Fibroblast of pulmonary artery (primary cell): ENCODE measurements at regions not wholly inside any gene's neighbourhood (a gene's known extent, or its start where the extent isn't known, plus 50 kb on each side); places are given as distances from the start of the nearest gene placed in this dataset.
"Not testable (repeated sequence)": the region's sequence is repeated elsewhere in the genome, so short reads cannot be mapped to it uniquely, and the experiment has no call there.

ENCODE experiments used
- DNase-seq: peaks from one replicate; pipeline ENCODE4 v3.0.0-alpha.2; 2010; ENCODE audit warnings: low read depth
- H3K4me3 ChIP-seq: replicated peaks from 2 replicates; pipeline ENCODE4 v1.5.1; 2011; ENCODE audit warnings: low read depth, mild to moderate bottlenecking, control low read depth, low read length, moderate library complexity
- CTCF ChIP-seq: IDR thresholded peaks from 2 replicates; pipeline ENCODE4 v1.5.1; 2011; ENCODE audit warnings: mild to moderate bottlenecking, control low read depth, low read length, inconsistent platforms; ENCODE audit errors: missing control alignments

DNA sequence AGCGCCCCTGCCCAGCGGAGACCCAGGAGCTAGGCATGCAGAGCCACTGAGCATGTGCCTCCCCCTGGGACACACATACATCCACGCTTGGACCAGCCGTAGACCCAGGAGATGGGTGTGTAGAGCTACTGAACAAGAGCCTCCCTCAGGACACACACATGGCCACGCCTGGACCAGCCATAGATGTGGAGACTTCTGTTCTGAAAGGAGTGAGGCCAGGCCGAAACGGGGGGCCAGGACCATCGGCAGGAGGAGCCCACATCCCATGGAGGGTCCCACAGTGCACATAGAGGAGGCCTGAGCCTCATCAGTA is 340.4 kb downstream of the TCERG1L start:
- no peak overlapping the region for H3K4me3 ChIP-seq
- TF ChIP-seq CTCF = no peak
- no peak for DNase-seq

DNA sequence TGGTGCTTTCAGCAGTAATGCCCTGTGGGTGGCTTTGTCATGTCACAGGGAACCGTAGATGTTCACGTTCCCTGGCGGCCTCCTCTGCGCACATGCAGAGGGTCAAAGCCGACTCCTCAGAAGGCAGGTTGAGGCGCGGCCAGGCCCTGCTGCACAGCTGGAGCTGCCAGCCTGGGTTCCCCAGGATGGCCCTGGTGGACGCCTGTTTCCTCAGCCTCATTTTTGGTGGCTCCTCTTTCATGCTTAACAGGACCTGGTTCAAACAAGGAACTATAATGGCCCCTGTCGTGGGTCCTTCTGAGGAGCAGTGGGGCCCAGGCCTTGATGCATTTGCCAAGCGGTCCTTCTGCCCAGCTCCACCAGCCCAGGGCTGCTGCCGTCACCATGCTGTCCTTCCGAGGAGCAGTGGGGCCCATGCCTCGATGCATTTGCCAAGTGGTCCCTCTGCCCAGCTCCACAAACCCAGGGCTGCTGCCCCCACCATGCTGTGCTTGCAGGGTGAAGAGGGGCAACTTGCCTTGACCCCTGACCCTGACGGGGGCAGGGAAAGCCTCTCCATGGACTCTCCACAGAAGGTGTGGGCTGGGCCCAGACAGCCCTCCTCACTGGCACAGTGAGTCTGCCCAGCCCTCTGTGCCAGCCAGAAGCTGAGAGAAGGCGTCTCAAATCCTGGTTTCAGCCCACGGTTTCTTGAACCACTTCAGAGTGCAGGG is 338.2 kb downstream of the TCERG1L start:
- TF ChIP-seq CTCF = no peak
- DNase-seq = no peak
- H3K4me3 ChIP-seq = no peak overlapping the region

DNA sequence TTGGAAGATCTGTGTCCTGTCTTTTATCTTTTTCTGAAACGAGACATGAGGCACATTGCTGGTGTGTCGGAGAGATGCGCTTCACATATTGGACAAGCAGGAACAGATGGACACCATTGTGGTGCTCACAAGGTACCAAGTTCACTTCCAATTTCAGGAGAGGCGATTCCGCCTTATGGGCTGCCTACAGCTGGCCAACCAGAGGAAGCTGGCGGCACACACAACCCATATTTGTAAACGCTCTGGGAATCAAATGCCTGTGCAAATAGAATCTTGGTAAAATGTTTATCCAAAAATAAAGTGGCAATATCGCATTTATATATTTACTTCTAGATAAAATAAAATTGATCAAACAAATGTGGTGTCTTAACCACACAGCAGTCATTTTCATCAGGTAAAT is 337.4 kb downstream of the TCERG1L start:
- H3K4me3 ChIP-seq = no peak overlapping the region
- no peak for DNase-seq
- TF ChIP-seq CTCF = no peak

- not testable (repeated sequence) for DNase-seq
These were observed 336.2 kb downstream of the TCERG1L start for GRCh38 chr10:130975351-130975750.

DNA sequence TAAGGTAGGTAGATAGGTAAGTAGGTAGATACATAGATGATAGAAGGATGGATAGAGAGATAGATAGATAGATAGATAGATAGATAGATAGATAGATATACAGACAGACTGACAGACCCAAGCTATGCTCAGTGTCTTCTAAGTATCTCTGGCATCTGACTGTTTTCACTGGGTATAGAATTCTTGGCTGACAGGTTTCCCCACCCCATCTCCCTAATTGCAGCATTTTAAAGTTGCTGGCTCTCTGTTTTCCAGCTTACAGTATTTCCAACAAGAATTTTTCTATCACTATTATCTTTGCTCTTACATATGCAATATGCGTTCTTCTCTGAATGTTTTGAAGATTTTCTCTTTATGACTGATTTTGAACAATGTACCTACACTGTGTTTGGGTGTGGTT is 328.7 kb downstream of the TCERG1L start:
- no peak overlapping the region for H3K4me3 ChIP-seq
- no peak for DNase-seq
- no peak for TF ChIP-seq CTCF

More at GRCh38 chr10:130975351-130975750, 336.2 kb downstream of the TCERG1L start:
- H3K4me3 ChIP-seq = not testable (repeated sequence)

DNA sequence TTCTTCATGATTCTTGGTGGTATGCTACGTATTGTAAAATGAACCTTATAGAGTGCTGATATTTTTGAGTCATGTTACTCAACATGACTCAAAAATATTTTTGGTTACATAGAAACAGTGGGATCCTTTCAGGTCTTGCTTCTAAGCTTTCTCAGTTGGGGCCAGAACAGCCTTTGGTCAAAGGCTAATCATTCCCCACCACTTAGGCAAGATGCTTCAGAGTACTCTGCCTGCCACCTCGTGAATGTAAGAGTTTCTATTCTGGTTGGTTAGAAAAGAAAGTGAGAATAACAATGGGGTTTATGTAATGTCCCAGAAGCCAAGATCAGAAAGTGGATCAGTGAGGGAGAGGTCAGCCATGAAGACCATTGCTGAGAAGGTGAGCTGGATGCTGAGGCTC is 327.8 kb downstream of the TCERG1L start:
- TF ChIP-seq CTCF = no peak
- no peak for DNase-seq
- H3K4me3 ChIP-seq = no peak overlapping the region

- no peak overlapping the region for H3K4me3 ChIP-seq
- no peak for TF ChIP-seq CTCF
- DNase-seq = no peak
These were observed 326.8 kb downstream of the TCERG1L start for GRCh38 chr10:130984686-130985085.
